Activated CD8-positive, alpha-beta T cell treated with anti-CD3 and anti-CD28 coated beads for 36 hours (primary cell): ENCODE measurements at regions not wholly inside any gene's neighbourhood (a gene's known extent, or its start where the extent isn't known, plus 50 kb on each side); places are given as distances from the start of the nearest gene placed in this dataset.

ENCODE experiments used
- ATAC-seq: fragments of 200-7000 bp; cut with Tn5 transposase; one replicate; pipeline ENCODE4 v1.10.0; 2021; ENCODE audit warnings: mild to moderate bottlenecking, moderate library complexity
- CTCF ChIA-PET: fragments of 350-600 bp; sonication (Branson Sonifier 250); formaldehyde crosslinking; loops from one replicate; lab custom pipeline; 2021; ENCODE audit warnings: antibody characterized with exemption; lab: Charles Lee
- POLR2A ChIA-PET: fragments of 350-600 bp; sonication (Branson Sonifier 250); formaldehyde crosslinking; loops from one replicate; lab custom pipeline; 2021; ENCODE audit warnings: antibody characterized with exemption; lab: Charles Lee
- DNase-seq: peaks from one replicate; pipeline ENCODE4 v3.0.0-alpha.2; 2020
- H3K27ac Mint-ChIP-seq: one replicate; pipeline ENCODE4 v1.8.0; 2021; ENCODE audit warnings: mild to moderate bottlenecking, mixed read lengths
- H3K27me3 Mint-ChIP-seq: one replicate; pipeline ENCODE4 v1.8.0; 2021; ENCODE audit warnings: mixed read lengths
- H3K36me3 Mint-ChIP-seq: one replicate; pipeline ENCODE4 v1.8.0; 2021; ENCODE audit warnings: low read depth, mixed read lengths
- H3K4me1 Mint-ChIP-seq: one replicate; pipeline ENCODE4 v1.8.0; 2021; ENCODE audit warnings: low read depth, mixed read lengths
- H3K4me3 Mint-ChIP-seq: one replicate; pipeline ENCODE4 v1.8.0; 2021; ENCODE audit warnings: mild to moderate bottlenecking, moderate library complexity, mixed read lengths
- H3K9me3 Mint-ChIP-seq: one replicate; pipeline ENCODE4 v1.8.0; 2021; ENCODE audit warnings: mixed read lengths
- intact Hi-C: fragments of 100-400 bp; cut with micrococcal nuclease; formaldehyde crosslinking; loops from one replicate; pipeline ENCODE4 v1.10.0; 2022
- TF ChIP-seq, protein P1 (sequence below): fragments of 200-600 bp; IDR thresholded peaks from one replicate; pipeline ENCODE4 v1.8.0; 2022; ENCODE audit warnings: antibody characterized with exemption, mild to moderate bottlenecking

DNA sequence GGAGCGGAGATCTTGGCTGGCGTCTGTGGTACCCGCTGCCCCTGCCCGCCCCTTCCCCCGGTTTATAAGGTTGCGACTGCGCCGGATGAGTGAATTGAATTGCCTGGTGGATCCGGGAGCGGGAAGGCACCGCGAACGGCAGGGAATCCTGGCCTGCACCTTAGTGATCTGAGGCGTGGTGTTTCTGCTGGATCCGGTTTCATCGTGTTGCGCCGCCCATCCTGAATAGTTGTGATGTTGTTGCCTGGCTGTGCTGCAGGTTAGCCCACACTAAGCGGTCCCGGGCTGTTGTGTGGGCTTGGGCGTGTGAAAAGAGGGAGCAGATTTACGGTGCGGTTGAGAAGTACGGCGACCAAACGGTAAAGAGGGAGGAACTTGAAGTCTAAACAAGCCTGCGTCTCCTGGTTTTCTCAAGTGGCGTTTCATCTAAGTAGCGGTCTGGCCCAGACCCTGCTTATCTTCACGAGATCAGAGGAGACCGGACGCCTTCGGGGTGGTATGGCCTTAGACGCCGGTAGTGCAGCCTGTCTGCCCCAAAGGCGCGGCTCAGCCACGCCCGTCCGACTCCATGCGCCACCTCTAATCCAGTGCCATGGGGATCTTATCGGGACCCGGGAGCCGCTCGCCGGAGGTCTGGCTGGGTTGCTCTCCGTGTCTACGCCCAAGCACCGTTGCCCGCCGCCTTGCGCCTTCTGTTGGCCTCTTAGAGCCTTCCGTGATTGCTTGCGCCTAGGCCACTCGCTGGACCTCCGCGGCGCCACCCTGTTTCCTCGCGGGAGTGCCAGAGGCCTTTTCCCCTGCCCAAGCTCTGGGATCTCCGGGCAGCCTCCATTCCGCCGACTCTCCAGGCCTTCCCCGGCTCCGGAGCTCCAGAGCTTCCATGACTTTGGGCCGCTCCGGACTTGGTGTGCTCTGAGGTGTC is 87.5 kb upstream of the RHOU start:
- DNase-seq (peak; percentile 47), ATAC-seq (peak; percentile 28)
- H3K27me3 Mint-ChIP-seq, result peaks cover 52% of the 10 kb centered on the region
- POLR2A ChIA-PET, result no interaction called here
- CTCF ChIA-PET, result no interaction called here
- intact Hi-C loops, result no loop called here
- no peaks in the 10 kb centered on the region for H3K36me3 Mint-ChIP-seq
- no peaks in the 10 kb centered on the region for H3K9me3 Mint-ChIP-seq
- no peak overlapping the region for H3K27ac Mint-ChIP-seq
- peaks cover 24% of the 10 kb centered on the region for H3K4me1 Mint-ChIP-seq
- TF ChIP-seq, protein P1, sequence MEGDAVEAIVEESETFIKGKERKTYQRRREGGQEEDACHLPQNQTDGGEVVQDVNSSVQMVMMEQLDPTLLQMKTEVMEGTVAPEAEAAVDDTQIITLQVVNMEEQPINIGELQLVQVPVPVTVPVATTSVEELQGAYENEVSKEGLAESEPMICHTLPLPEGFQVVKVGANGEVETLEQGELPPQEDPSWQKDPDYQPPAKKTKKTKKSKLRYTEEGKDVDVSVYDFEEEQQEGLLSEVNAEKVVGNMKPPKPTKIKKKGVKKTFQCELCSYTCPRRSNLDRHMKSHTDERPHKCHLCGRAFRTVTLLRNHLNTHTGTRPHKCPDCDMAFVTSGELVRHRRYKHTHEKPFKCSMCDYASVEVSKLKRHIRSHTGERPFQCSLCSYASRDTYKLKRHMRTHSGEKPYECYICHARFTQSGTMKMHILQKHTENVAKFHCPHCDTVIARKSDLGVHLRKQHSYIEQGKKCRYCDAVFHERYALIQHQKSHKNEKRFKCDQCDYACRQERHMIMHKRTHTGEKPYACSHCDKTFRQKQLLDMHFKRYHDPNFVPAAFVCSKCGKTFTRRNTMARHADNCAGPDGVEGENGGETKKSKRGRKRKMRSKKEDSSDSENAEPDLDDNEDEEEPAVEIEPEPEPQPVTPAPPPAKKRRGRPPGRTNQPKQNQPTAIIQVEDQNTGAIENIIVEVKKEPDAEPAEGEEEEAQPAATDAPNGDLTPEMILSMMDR, result no peak
- peak overlapping the region; percentile 85 for H3K4me3 Mint-ChIP-seq

DNA sequence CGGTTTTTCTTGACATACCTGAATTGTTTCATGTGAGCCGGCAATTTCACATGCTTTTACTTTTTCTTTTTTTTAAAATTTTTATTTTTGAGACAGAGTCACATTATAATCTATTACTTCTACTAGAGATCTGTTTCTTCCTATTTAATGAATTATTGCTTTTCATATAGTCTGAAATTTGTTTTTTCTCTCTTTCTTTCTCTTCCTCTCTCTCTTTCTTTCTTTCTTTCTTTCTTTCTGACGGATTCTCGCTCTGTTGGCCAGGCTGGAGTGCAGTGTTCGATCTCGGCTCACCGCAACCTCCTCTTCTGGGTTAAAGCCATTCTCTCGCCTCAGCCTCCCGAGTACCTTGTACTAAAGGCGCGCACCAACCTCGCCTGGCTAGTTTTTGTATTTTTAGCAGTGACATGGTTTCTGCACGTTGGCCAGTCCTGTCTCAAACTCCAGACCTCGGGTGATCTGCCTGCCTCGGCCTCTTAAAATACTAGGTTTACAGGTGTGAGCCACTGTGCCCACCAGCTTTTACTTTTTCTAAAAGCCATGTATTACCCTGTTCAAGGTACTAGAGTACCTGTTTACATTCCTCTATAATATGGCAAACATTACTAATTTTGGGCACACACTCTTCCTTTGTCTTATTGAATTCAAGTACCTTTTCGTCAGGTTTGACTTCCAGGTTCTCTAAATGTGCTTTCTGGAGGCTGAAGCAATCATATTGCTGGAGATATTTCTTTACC is 86.5 kb upstream of the RHOU start:
- Mint-ChIP-seq H3K27me3 (peaks cover 56% of the 10 kb centered on the region), H3K9me3 (no peaks in the 10 kb centered on the region), H3K4me1 (peaks cover 24% of the 10 kb centered on the region), H3K27ac (no peak overlapping the region), H3K4me3 (peak overlapping the region; percentile 85), H3K36me3 (no peaks in the 10 kb centered on the region)
- POLR2A ChIA-PET, result no interaction called here
- DNase-seq, result no peak
- TF ChIP-seq, protein P1, result no peak
- intact Hi-C loops, result no loop called here
- no peak for ATAC-seq
- CTCF ChIA-PET, result no interaction called here

DNA sequence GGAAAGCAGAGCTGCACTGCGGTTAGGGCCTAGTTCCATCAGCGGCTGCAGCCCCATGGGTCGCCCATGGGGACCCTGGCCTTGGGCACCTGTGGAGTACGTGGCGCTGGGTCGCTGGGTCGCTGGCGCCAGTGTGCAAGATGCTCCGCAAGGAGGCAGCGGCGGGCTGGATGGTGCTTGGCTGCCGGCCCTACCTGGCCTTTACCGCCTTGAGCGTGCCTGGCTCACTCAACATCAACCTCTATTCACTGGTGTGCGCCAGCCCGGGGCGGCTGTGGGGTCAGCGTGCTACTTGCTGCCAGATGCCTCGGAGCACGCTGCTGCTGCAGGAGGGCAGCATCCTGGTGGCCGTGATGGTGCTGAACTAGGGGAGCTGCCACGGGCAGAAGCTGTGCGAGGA is 85.1 kb upstream of the RHOU start:
- Mint-ChIP-seq H3K27ac (no peak overlapping the region), H3K9me3 (no peaks in the 10 kb centered on the region), H3K4me1 (peaks cover 24% of the 10 kb centered on the region), H3K27me3 (peaks cover 62% of the 10 kb centered on the region), H3K4me3 (no peak overlapping the region), H3K36me3 (no peaks in the 10 kb centered on the region)
- intact Hi-C loops, result no loop called here
- ChIA-PET CTCF (interaction anchor here (0.6 to 2.3 kb wide), 3 partner anchors 14 to 577 kb away, joined by 3 to 16 read pairs (median 6); no protein-coding TSS in a partner anchor), POLR2A (no interaction called here)
- ATAC-seq (peak; percentile 28), DNase-seq (peak; percentile 38)
- TF ChIP-seq, protein P1, result no peak

DNA sequence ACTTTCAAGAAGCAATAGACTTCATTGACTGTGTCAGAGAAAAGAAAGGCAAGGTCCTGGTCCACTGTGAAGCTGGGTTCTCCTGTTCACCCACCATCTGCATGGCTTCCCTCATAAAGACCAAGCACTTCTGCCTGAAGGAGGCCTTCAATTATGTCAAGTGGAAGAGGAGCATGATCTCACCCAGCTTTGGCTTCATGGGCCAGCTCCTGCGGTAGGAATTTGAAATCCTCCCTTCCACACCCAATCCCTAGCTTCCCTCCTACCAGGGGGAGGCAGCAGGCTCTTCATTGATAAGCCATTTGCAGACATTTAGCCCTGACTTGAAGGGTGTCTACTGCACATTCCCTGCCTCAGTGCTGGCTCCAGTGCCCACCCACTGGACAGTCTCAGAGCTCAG is 84.3 kb upstream of the RHOU start:
- DNase-seq (no peak), ATAC-seq (no peak)
- Mint-ChIP-seq H3K4me1 (peaks cover 24% of the 10 kb centered on the region), H3K4me3 (no peak overlapping the region), H3K9me3 (no peaks in the 10 kb centered on the region), H3K36me3 (no peaks in the 10 kb centered on the region), H3K27me3 (peaks cover 67% of the 10 kb centered on the region), H3K27ac (no peak overlapping the region)
- ChIA-PET CTCF (interaction anchor here (0.6 to 2.3 kb wide), 3 partner anchors 13 to 577 kb away, joined by 3 to 16 read pairs (median 6); no protein-coding TSS in a partner anchor), POLR2A (no interaction called here)
- TF ChIP-seq, protein P1, result no peak
- intact Hi-C loops, result no loop called here
